ENCODE measurements at regions not wholly inside any gene's neighbourhood (a gene's known extent, or its start where the extent isn't known, plus 50 kb on each side); places are given as distances from the start of the nearest gene placed in this dataset.

GRCh38 chr5:173736374-173736773, 119.9 kb upstream of the BOD1 start:
- Histone ChIP-seq H3K56ac (replicated peaks; ENCODE audit: insufficient read length, low read depth, low read length) (no peak overlapping the region), H2AK5ac (ENCODE audit: low read depth, low read length) (no peak overlapping the region), H3K36me3 (ENCODE audit: control insufficient read depth in 2 of 4, insufficient read depth in 4 of 4, low read length in 3 of 4) (no peaks in the 10 kb centered on the region), H3K9ac (replicated peaks in 1 of 4; ENCODE audit: extremely low read depth in 1 of 4, low read depth in 3 of 4, low read length in 3 of 4) (no peak overlapping the region), H3K4me1 (replicated peaks in 1 of 4; ENCODE audit: control insufficient read depth in 3 of 4, insufficient read depth in 4 of 4, low read length in 3 of 4) (peaks cover 0 to 2% (median 0%) of the 10 kb centered on the region in 4 experiments; a peak in 1 of 7 replicates), H2BK20ac (ENCODE audit: low read length) (no peak overlapping the region), H2BK5ac (ENCODE audit: low read depth, low read length) (no peak overlapping the region), H4K5ac (ENCODE audit: insufficient read length, low read depth, low read length) (no peak overlapping the region), H4K91ac (replicated peaks; ENCODE audit: insufficient read length, low read length) (no peak overlapping the region), H3K23ac (ENCODE audit: insufficient read length) (no peak overlapping the region), H3K4me3 (ENCODE audit: extremely low read depth in 1 of 4, insufficient read depth in 2 of 4, low read depth in 3 of 4, low read length in 4 of 4) (no peak overlapping the region), H2BK12ac (ENCODE audit: low read depth, low read length) (no peak overlapping the region), H4K20me1 (replicated peaks in 1 of 2; ENCODE audit: control insufficient read depth in 1 of 2, insufficient read depth in 2 of 2, low read length in 2 of 2) (no peaks in the 10 kb centered on the region), H4K8ac (ENCODE audit: extremely low read depth, insufficient read depth, low read length) (no peak overlapping the region), H2AFZ (ENCODE audit: low read length) (no peak overlapping the region), H3K4ac (replicated peaks; ENCODE audit: insufficient read length, low read depth, low read length) (no peak overlapping the region), H3K27ac (ENCODE audit: low read depth, low read length) (no peak overlapping the region), H3K18ac (ENCODE audit: extremely low read depth, low read length) (no peak overlapping the region), H3K23me2 (ENCODE audit: low read depth, low read length) (no peaks in the 10 kb centered on the region), H3K79me2 (ENCODE audit: control insufficient read depth in 1 of 2, insufficient read depth in 2 of 2, low read length in 2 of 2) (no peaks in the 10 kb centered on the region), H2BK15ac (ENCODE audit: low read length) (no peak overlapping the region), H3K79me1 (ENCODE audit: low read depth, low read length) (no peaks in the 10 kb centered on the region), H3K9me3 (ENCODE audit: insufficient read depth in 2 of 2, low read depth in 1 of 2, low read length in 1 of 2) (no peaks in the 10 kb centered on the region), H3K14ac (ENCODE audit: insufficient read length) (no peak overlapping the region), H3K27me3 (replicated peaks in 1 of 4; ENCODE audit: control insufficient read depth in 3 of 4, extremely low read depth in 1 of 4, insufficient read depth in 3 of 4, low read length in 3 of 4) (no peaks in the 10 kb centered on the region; a peak in 1 of 7 replicates), H3K4me2 (ENCODE audit: insufficient read depth in 1 of 2, low read depth in 2 of 2, low read length in 2 of 2) (no peak overlapping the region), H2BK120ac (replicated peaks; ENCODE audit: low read depth, low read length) (no peak overlapping the region)
- DNase-seq (ENCODE audit: low read depth in 1 of 2, low spot score in 2 of 2) (no peak), FAIRE-seq (no peak)
- ChIA-PET POLR2A (ENCODE audit: partially characterized antibody) (interaction anchor here (1.7 to 1.8 kb wide), 2 partner anchors 17 to 227 kb away, joined by 4 to 5 read pairs; no protein-coding TSS in a partner anchor), CTCF (ENCODE audit: partially characterized antibody) (interaction anchor here (1.1 kb wide), 1 partner anchor 9 kb away, joined by 4 read pairs; no protein-coding TSS in a partner anchor)
- WGBS, 2 experiments (ENCODE audit: extremely low coverage in 1 of 2, insufficient coverage in 1 of 2, insufficient read length in 1 of 2, insufficient replicate concordance in 2 of 2, low coverage in 1 of 2, low lambda C conversion rate in 2 of 2, missing lambda C conversion rate in 1 of 2), result 89% methylated on average over 4 of the region's 4 CpGs; no CpG with 5 or more reads in 1 of the 2 experiments
- no peak for TF ChIP-seq MAX (IDR thresholded peaks at IDR 0.05)
